HG02759 (cell line): ENCODE measurements at regions not wholly inside any gene's neighbourhood (a gene's known extent, or its start where the extent isn't known, plus 50 kb on each side); places are given as distances from the start of the nearest gene placed in this dataset.
"Not testable (repeated sequence)": the region's sequence is repeated elsewhere in the genome, so short reads cannot be mapped to it uniquely, and the experiment has no call there.

Experiments
- ATAC-seq: cut with Tn5 transposase; IDR thresholded peaks from one replicate; pipeline ENCODE4 v1.9.1; 2021; ENCODE audit warnings: mild to moderate bottlenecking, moderate library complexity; ENCODE audit not compliant: unreplicated experiment

GRCh38 chr1:232422898-232423297 lies 207.0 kb downstream of the SIPA1L2 start:
- no peak for ATAC-seq

- no peak for ATAC-seq
These were observed 207.8 kb downstream of the SIPA1L2 start for GRCh38 chr1:232422098-232422497.

- ATAC-seq = no peak
These were observed 208.7 kb downstream of the SIPA1L2 start for GRCh38 chr1:232421143-232421796.

GRCh38 chr1:232417636-232418248 lies 212.2 kb downstream of the SIPA1L2 start:
- no peak for ATAC-seq

GRCh38 chr1:232416026-232416568 lies 213.8 kb downstream of the SIPA1L2 start:
- ATAC-seq = no peak

- not testable (repeated sequence) for ATAC-seq
These were observed 214.5 kb downstream of the SIPA1L2 start for GRCh38 chr1:232415481-232415880.

GRCh38 chr1:232414100-232414499 lies 215.8 kb downstream of the SIPA1L2 start:
- no peak for ATAC-seq

- no peak for ATAC-seq
These were observed 216.3 kb downstream of the SIPA1L2 start for GRCh38 chr1:232413674-232414073.

- no peak for ATAC-seq
These were observed 220.3 kb downstream of the SIPA1L2 start for GRCh38 chr1:232409584-232409983.

- no peak for ATAC-seq
These were observed 222.8 kb downstream of the SIPA1L2 start for GRCh38 chr1:232407120-232407519.

GRCh38 chr1:232405781-232406180 lies 224.2 kb downstream of the SIPA1L2 start:
- ATAC-seq = no peak

GRCh38 chr1:232404981-232405731 lies 224.8 kb downstream of the SIPA1L2 start:
- ATAC-seq = no peak

GRCh38 chr1:232404227-232404626 lies 225.7 kb downstream of the SIPA1L2 start:
- no peak for ATAC-seq

- ATAC-seq = no peak
These were observed 226.8 kb downstream of the SIPA1L2 start for GRCh38 chr1:232403017-232403714.

- ATAC-seq = no peak
These were observed 231.1 kb downstream of the SIPA1L2 start for GRCh38 chr1:232398823-232399222.

GRCh38 chr1:232393444-232394146 lies 236.3 kb downstream of the SIPA1L2 start:
- ATAC-seq = no peak

- no peak for ATAC-seq
These were observed 236.9 kb downstream of the SIPA1L2 start for GRCh38 chr1:232393010-232393409.

GRCh38 chr1:232390590-232390989 lies 239.3 kb downstream of the SIPA1L2 start:
- no peak for ATAC-seq

- no peak for ATAC-seq
These were observed 240.2 kb downstream of the SIPA1L2 start for GRCh38 chr1:232389744-232390143.

GRCh38 chr1:232388363-232388762 lies 241.6 kb downstream of the SIPA1L2 start:
- no peak for ATAC-seq
